ENCODE measurements at regions not wholly inside any gene's neighbourhood (a gene's known extent, or its start where the extent isn't known, plus 50 kb on each side); places are given as distances from the start of the nearest gene placed in this dataset.

DNA sequence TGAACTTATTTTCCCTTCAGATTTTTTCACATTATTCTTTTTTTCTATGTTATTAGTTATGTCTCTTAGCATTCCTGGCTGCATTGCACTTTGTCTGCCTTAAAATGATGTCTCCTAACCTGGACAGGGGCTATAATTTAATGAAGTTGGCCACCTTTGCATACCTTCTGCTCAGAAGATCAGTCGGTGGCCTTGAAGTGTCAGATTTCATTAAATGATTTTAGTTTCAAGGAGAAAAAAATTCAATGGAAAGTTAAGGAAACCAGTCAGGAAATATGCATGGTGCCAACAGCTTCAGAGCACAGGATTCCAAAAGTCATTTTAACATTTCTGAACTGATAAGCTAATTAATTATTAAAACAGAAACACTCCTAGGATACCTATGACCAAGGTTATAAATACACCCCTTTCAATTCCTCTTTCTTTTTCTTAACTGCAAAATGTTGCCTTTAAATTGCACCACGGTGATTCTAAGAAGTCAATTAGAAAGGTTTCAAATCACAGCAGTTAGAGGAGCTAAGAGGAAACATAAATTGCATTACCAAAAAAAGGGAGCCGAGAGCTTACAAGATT, 533.4 kb downstream of the KCNJ2 start:
- TF ChIP-seq CTCF (optimal IDR thresholded peaks at IDR 0.05 in 1 of 3, IDR thresholded peaks at IDR 0.05 in 1 of 3, conservative IDR thresholded peaks at IDR 0.05 in 1 of 3; ENCODE audit: extremely low read depth in 1 of 3, insufficient read depth in 2 of 3, low read length in 3 of 3) (no peak), EZH2 (IDR thresholded peaks at IDR 0.05; ENCODE audit: low read length) (no peak)

Data from keratinocyte (primary cell).